Natural killer cell (primary cell): ENCODE measurements at regions not wholly inside any gene's neighbourhood (a gene's known extent, or its start where the extent isn't known, plus 50 kb on each side); places are given as distances from the start of the nearest gene placed in this dataset.

ENCODE experiments used
- ATAC-seq, 3 donors: fragments of 150-1000 bp in 2 of 3; fragments of 200-7000 bp in 1 of 3; cut with Tn5 transposase; 1 replicate in 1 of 3; 2 replicates in 2 of 3; pipeline ENCODE4 v1.10.0; 2021; ENCODE audit warnings: mild to moderate bottlenecking in 2 of 3, moderate library complexity in 2 of 3
- DNase-seq, 2 donors: peaks; one replicate each; pipeline versions ENCODE4 v3.0.0 to v3.0.0-alpha.2; 2013 to 2021; ENCODE audit warnings: mixed read lengths in 1 of 2
- H3K27ac ChIP-seq: one replicate; pipeline ENCODE4 v1.5.1; 2013; ENCODE audit warnings: mild to moderate bottlenecking, low read length
- H3K27me3 ChIP-seq: one replicate; pipeline ENCODE4 v1.6.1; 2013; ENCODE audit warnings: low read length; ENCODE audit not compliant: control insufficient read depth, insufficient read depth
- H3K36me3 ChIP-seq: one replicate; pipeline ENCODE4 v1.6.1; 2013; ENCODE audit warnings: low read length; ENCODE audit not compliant: control insufficient read depth, insufficient read depth
- H3K4me1 ChIP-seq: one replicate; pipeline ENCODE4 v1.6.1; 2013; ENCODE audit warnings: low read length; ENCODE audit not compliant: control insufficient read depth, insufficient read depth
- H3K4me3 ChIP-seq: one replicate; pipeline ENCODE4 v1.5.1; 2013; ENCODE audit warnings: low read length
- H3K9me3 ChIP-seq: one replicate; pipeline ENCODE4 v1.6.1; 2013; ENCODE audit warnings: low read length; ENCODE audit not compliant: control insufficient read depth, insufficient read depth
- H3K27ac Mint-ChIP-seq, 2 donors: one replicate each; pipeline ENCODE4 v1.8.0; 2022; ENCODE audit warnings: mild to moderate bottlenecking in 2 of 2, mixed read lengths in 2 of 2, moderate library complexity in 1 of 2
- H3K27me3 Mint-ChIP-seq, 2 donors: one replicate each; pipeline ENCODE4 v1.8.0; 2022; ENCODE audit warnings: low read depth in 2 of 2, mixed read lengths in 2 of 2
- H3K36me3 Mint-ChIP-seq: one replicate; pipeline ENCODE4 v1.8.0; 2022; ENCODE audit warnings: mixed read lengths
- H3K4me1 Mint-ChIP-seq, 2 donors: one replicate each; pipeline ENCODE4 v1.8.0; 2022; ENCODE audit warnings: mixed read lengths in 2 of 2
- H3K4me3 Mint-ChIP-seq: one replicate; pipeline ENCODE4 v1.8.0; 2022; ENCODE audit warnings: mild to moderate bottlenecking, moderate library complexity, mixed read lengths
- H3K9me3 Mint-ChIP-seq, 2 donors: one replicate each; pipeline ENCODE4 v1.8.0; 2022; ENCODE audit warnings: mixed read lengths in 2 of 2
- CTCF ChIP-seq: fragments of 200-600 bp; IDR thresholded peaks from one replicate; pipeline ENCODE4 v1.8.0; 2022; ENCODE audit warnings: antibody characterized with exemption
- WGBS: methylation state at CpG from one replicate; pipeline ENCODE4 v1.1.7; 2013; ENCODE audit warnings: missing lambda C conversion rate; ENCODE audit not compliant: insufficient coverage; 5-methylcytosine and 5-hydroxymethylcytosine counted together
- intact Hi-C: fragments of 100-400 bp; cut with micrococcal nuclease; formaldehyde crosslinking; loops from one replicate; pipeline ENCODE4 v1.14.2; 2022

- intact Hi-C loops = no loop called here
- Histone ChIP-seq H3K27me3 (peaks cover 7% of the 10 kb centered on the region), H3K27ac (no peak overlapping the region), H3K36me3 (no peaks in the 10 kb centered on the region), H3K4me3 (no peak overlapping the region), H3K9me3 (no peaks in the 10 kb centered on the region), H3K4me1 (peaks cover 3% of the 10 kb centered on the region)
- no peak for TF ChIP-seq CTCF
- H3K4me1 Mint-ChIP-seq = peaks cover 12 to 20% of the 10 kb centered on the region in 2 donors
- H3K27me3 Mint-ChIP-seq = peaks cover 22 to 61% of the 10 kb centered on the region in 2 donors
- H3K9me3 Mint-ChIP-seq = no peaks in the 10 kb centered on the region
- DNase-seq (no peak), ATAC-seq (no peak)
- H3K27ac Mint-ChIP-seq = no peak overlapping the region
- no peaks in the 10 kb centered on the region for H3K36me3 Mint-ChIP-seq
- WGBS = 9% methylated on average over 1 of the region's 1 CpG
- no peak overlapping the region for H3K4me3 Mint-ChIP-seq
These were observed 562.8 kb downstream of the TNS1 start for GRCh38 chr2:217440000-217440399.

DNA sequence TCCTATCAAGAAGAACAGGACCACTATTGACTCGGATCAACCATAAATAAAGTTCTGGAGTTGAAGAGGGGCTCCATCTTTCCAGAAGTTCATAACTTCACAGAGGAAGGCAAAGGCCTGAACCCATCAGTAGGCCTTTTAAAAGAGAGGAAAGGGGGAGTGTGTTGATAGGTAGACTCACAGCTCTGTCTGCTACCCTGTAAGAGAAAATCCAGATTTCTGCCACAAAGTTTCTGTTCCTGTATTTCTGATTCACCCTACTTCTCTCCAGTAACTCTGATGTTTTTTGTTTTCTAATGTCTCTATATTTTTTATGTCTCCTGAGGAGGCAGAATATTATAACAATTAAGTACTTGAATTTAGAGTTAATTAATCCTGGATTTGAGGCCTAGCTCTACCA is 564.0 kb downstream of the TNS1 start:
- Mint-ChIP-seq H3K9me3 (no peaks in the 10 kb centered on the region), H3K27ac (no peak overlapping the region), H3K36me3 (no peaks in the 10 kb centered on the region), H3K4me1 (peaks cover 23 to 32% of the 10 kb centered on the region in 2 donors), H3K4me3 (no peak overlapping the region), H3K27me3 (peaks cover 22 to 59% of the 10 kb centered on the region in 2 donors)
- no peak for ATAC-seq
- Histone ChIP-seq H3K4me3 (no peak overlapping the region), H3K4me1 (peaks cover 15% of the 10 kb centered on the region), H3K27ac (no peak overlapping the region), H3K27me3 (peaks cover 7% of the 10 kb centered on the region), H3K36me3 (no peaks in the 10 kb centered on the region), H3K9me3 (no peaks in the 10 kb centered on the region)
- intact Hi-C loops = no loop called here
- no peak for TF ChIP-seq CTCF
- DNase-seq = no peak
- WGBS = 100% methylated on average over 1 of the region's 1 CpG

GRCh38 chr2:217438136-217438535 is 564.7 kb downstream of the TNS1 start:
- H3K27me3 Mint-ChIP-seq = peaks cover 22 to 59% of the 10 kb centered on the region in 2 donors
- no peaks in the 10 kb centered on the region for H3K36me3 Mint-ChIP-seq
- Histone ChIP-seq H3K9me3 (no peaks in the 10 kb centered on the region), H3K36me3 (no peaks in the 10 kb centered on the region), H3K27me3 (peaks cover 5% of the 10 kb centered on the region), H3K27ac (no peak overlapping the region), H3K4me1 (peaks cover 21% of the 10 kb centered on the region), H3K4me3 (no peak overlapping the region)
- peaks cover 30 to 39% of the 10 kb centered on the region in 2 donors for H3K4me1 Mint-ChIP-seq
- H3K9me3 Mint-ChIP-seq = no peaks in the 10 kb centered on the region
- no peak overlapping the region for H3K4me3 Mint-ChIP-seq
- ATAC-seq (no peak), DNase-seq (no peak)
- intact Hi-C loops = no loop called here
- WGBS = 86% methylated on average over 3 of the region's 5 CpGs
- H3K27ac Mint-ChIP-seq = no peak overlapping the region
- TF ChIP-seq CTCF = no peak

DNA sequence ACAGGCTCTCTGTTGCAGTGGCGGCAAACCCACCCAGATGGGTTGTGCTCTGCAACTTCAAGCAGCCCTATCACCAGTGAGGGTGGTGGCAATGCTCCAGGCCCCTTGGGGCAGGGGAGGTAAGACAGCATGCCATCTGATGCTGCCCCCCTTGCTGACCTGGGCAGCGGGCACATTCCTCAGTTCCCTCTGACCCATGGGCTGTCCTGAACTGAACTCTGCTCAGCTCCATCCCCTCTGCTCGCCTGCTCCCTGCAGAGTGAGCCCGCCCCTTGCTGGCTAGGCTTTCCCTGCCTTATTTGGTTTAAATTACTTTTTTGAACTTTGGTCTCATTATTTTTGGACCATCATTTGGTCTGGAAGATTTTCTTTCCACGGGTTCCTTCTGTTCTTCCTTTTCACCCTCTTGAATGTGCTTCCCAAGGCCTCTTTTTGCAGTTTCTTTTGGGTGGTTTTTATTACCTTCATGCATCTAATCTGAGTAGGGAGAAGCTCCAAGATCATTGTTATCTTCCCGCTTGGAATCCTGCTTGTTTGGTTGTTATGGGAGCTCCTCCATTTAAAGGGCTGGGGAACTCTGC is 565.4 kb downstream of the TNS1 start:
- no peak overlapping the region for H3K4me3 Mint-ChIP-seq
- H3K4me1 Mint-ChIP-seq = peaks cover 35 to 41% of the 10 kb centered on the region in 2 donors
- peaks cover 10% of the 10 kb centered on the region for H3K27me3 ChIP-seq
- no peak overlapping the region for H3K4me3 ChIP-seq
- peaks cover 21% of the 10 kb centered on the region for H3K4me1 ChIP-seq
- intact Hi-C loops = no loop called here
- TF ChIP-seq CTCF = no peak
- no peaks in the 10 kb centered on the region for H3K36me3 ChIP-seq
- peaks cover 21 to 63% of the 10 kb centered on the region in 2 donors for H3K27me3 Mint-ChIP-seq
- WGBS = 95% methylated on average over 6 of the region's 6 CpGs
- H3K9me3 ChIP-seq = no peaks in the 10 kb centered on the region
- no peak overlapping the region for H3K27ac Mint-ChIP-seq
- no peak for DNase-seq
- H3K27ac ChIP-seq = no peak overlapping the region
- no peaks in the 10 kb centered on the region for H3K9me3 Mint-ChIP-seq
- ATAC-seq = no peak
- no peaks in the 10 kb centered on the region for H3K36me3 Mint-ChIP-seq
